Amniotic stem cell (primary cell): ENCODE measurements at regions not wholly inside any gene's neighbourhood (a gene's known extent, or its start where the extent isn't known, plus 50 kb on each side); places are given as distances from the start of the nearest gene placed in this dataset.
"Not testable (repeated sequence)": the region's sequence is repeated elsewhere in the genome, so short reads cannot be mapped to it uniquely, and the experiment has no call there.

Source experiments
- DNase-seq: peaks from one replicate; lab custom pipeline; 2025; lab: John Stamatoyannopoulos, UW

DNA sequence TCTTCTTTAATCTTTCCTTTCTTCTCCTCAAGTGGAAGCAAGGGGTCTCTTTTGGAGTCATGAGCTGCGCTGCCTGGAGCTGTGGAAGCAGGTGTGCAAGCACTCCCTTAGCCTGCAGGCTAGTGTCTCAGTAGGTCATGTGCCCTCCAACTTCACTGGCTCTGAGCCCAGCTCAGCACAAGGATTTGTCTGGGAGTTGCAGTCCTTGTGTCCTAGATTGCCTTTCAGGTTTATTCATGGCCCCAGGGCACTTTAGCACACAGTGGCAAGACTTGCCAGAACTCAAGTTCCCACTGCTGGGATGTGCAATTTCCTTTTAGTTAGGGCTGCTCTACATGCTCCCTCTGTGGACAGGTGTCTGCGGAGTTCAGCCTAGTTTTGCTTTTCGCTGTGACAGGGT is 211.7 kb downstream of the LIG4 start:
- no peak for DNase-seq

DNA sequence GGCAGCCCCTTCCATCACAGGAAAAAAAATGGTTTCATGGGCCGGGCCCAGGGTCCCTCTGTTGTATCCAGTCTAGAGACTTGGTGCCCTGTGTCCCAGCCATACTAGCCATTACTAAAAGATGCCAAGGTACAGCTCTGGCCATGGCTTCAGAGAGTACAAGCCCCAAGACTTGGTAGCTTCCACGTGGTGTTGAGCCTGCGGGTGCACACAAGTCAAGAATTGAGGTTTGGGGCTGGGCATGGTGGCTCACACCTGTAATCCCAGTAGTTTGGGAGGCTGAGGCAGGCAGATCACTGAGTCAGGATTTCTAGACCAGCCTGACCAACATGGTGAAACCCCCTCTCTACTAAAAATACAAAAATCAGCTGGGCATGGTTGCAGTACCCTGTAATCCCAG is 214.3 kb downstream of the LIG4 start:
- DNase-seq = no peak

DNA sequence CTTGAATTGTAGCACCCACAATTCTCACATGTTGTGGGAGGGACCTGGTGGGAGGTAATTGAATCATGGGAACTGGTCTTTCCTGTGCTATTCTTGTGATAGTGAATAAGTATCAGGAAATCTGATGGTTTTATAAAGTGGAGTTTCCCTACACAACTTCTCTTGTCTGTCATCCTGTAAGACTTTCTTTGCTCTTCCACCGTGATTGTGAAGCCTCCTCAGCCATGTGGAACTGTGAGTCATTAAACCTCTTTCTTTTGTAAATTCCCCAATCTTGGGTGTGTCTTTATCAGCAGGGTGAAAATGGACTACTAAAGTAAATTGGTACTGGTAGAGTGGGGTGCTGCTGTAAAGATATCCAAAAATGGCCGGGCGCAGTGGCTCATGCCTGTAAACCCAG is 215.6 kb downstream of the LIG4 start:
- no peak for DNase-seq

DNA sequence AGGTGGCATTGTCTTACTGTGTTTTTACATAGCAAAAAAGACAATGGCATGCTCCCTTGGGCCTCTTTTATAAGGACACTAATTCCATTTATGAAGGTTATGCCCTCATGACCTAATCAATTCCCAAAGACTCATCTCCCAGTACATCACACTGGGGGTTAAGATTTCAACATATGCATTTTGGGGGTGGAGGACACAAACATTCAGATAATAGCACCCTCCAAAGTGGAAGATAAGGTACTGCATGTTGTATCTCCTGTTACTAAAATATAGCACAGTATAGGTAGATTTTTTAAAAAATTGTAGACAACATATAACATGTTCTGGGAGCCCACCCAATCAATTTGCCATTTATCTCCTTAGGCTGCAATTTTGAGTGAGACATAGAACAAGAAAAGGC is 221.2 kb downstream of the LIG4 start:
- no peak for DNase-seq

DNA sequence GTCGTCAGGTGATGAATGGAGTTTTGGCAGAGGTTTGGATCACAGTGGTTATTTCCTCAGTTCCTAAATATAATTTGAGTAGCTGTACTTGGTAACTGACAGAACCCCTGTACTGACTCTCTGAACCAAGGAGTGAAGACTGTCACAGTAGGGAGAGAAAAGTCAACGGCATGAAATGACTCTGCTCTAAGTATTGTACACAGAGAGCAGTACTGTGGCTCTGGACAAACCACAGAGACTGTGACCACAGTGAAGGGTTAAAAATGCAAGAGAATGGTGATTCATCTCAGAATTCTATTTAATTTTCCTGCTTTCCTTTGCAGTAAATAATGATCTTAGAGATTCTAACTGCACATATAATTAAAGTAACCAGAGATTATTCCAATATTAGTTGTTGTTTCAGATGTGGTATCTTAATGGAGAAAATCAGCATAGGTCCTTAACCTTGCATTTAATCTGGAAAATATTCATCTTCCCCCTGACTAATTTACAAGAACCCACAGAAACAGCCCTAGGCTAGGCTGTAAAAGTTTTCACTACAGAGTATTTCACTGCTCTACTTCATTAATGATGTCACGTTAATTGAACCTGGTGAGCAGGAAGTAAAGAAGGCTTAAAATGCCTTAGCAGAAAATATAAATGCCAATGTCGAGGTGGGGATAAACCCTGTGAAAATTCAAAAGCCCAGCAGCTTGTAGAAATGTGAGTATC is 221.9 kb downstream of the LIG4 start:
- no peak for DNase-seq

DNA sequence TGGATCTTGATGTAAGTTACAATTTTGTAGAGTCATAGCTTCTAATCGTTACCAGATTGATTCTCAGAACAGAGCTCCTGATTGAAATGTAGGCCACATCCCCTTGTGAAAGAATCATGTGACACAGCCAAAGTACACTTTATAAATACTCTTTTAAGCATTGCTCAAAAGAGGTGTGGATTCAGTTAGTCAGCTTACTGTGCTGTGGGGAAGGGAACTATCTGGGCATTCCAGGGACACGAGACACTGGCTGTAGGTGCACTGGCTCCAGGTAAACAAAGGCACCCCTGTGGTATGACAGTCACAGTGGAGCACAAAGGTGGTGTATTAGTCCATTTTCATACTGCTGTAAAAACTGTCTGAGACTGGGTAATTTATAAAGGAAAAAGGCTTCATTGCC is 222.8 kb downstream of the LIG4 start:
- no peak for DNase-seq

DNA sequence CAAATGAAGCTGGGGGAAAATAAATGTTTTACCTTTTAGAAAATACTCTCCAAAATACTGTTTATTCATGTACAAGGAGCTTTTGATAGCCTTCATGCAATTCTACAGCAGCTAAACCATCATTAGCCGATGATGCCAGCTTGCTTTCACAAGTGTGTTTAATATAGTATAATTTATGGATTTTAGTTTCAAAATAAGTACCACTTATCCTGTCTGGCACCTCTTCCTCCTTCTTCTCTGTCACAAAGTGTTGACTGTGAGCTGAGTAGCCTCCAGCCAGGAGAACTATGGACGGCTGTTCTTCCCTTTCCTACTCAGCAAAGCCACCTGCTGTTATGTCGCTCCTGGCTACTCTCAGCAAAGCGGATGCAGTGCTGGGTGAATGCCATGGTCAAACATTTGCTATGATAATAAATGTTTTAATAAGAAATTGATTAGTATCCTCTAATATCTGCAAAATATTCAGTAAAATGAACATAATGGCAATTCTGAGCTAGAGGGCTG is 238.2 kb downstream of the LIG4 start:
- no peak for DNase-seq

DNA sequence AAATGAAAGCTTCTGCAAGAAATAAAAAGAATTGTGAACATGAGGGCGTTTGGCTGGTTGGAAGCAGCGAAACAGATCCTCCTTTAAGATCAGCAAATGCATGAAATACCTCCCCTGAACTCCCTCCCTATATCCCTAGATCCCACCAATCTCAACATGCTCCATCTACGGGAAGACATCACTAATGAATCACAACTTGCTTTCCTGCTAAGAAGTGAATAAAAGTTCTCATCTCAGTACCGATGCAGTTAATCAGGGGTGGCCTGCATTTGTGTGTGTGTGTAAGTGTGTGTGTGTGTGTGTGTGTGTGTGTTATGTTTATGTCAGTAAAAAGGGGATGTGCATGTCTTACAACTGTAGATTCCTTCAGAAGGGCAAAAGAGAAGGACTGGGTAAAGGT is 238.7 kb downstream of the LIG4 start:
- DNase-seq = no peak

DNA sequence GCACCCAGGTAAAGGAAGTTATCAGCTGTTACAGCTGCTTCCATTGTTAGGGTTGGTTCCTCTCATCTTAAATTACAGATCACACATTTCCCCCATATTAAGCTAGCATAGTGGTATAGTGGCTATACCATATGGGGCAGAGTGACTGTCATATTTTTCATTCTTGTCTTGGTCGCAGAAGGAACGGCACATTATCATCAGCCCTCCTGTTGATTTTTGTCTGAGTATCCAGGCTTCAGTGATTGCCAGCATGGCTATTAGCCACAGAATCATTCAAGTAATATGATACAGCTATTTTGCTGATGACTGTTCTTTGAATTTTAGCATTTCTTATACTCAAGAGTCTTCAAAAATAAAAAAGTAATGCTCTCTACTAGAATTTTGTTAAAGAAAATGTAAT is 240.9 kb downstream of the LIG4 start:
- no peak for DNase-seq

DNA sequence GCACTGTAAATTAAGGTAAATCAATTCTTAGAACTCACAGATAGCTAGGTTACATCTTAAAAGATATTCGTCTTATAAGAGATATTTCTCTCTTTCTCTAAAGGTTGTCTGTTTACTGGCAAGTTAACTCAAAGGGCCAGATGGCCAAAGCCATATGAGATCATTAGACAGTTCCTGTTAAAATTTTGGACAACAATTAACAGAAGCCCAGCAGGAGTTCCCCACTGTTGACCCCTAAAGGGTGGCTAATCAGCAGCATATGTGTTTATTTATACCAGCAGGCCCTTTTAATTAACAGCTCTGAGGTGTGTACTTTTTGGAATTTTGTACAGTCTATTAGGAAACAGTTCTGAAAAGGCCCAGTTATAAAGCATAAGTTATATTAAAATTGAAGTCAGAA is 245.8 kb downstream of the LIG4 start:
- DNase-seq = no peak

DNA sequence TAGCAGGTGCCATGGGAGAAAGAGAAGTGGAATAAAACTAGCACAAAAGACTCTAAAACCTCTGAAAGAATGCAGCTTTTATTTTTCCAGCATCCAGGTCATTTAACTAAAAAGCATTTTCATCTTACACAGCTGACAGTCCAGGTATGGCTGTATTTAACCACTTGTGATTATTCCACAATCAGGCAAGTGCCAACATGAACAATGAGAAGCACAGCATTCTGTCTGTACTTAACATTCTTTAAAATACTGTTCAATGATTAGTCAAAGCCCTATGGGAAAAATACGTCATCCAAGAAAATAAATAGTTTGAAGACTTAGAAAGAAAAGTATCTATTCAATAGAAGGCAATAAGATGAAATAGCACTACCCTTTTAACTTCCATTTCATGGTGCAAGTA is 246.9 kb downstream of the LIG4 start:
- no peak for DNase-seq

DNA sequence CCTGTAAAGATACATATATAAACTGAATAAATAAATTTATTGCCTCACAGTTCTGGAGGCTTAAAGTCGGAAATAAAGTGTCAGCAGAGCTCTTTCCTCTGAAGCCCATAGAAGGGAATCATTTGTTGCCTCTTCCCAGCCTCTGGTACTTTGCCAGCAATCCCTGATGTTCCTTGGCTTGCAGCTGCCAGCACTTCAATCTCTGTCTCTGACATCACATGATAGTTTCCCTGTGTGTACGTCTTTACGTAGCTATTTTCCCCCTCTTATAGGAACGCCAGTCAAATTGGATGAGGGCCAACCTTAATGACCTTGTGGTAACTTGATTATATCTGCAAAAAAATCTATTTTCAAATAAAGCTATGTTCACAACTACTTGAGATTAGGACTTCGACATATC is 250.9 kb downstream of the LIG4 start:
- DNase-seq = no peak

DNA sequence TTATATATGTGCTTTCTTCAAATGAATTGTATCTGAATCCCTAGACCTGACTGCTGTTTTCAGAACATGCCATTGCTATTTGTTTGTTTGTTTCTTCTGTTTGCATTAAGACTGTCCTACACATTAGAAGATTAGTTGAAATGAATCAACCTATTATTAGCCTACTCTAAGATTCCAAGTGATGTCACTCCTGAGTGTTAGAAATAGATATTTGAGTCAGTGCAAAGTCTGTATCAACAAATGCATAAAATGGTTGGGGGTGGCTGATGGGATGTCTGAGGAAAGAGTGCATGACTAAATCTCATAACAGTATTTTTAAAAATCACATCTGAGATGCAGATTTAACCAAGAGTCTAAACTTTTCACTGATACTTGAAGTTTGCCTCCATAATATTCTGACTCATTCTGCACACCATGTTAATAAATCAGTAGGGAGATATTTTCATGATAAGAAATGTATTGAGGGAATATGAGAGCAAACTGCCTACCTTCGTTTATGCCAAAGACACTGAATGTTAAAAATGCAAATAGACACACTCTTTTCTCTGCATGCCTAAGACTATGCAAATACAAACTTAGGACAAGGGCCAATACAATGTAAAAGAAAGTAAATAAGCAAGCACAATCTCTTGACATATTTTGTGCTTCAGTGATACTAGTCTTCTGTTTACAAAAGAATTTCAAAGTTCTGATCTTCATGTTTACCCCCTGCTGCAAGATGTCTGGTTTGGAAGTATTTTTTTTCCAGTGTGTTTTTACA is 253.3 kb downstream of the LIG4 start:
- no peak for DNase-seq

DNA sequence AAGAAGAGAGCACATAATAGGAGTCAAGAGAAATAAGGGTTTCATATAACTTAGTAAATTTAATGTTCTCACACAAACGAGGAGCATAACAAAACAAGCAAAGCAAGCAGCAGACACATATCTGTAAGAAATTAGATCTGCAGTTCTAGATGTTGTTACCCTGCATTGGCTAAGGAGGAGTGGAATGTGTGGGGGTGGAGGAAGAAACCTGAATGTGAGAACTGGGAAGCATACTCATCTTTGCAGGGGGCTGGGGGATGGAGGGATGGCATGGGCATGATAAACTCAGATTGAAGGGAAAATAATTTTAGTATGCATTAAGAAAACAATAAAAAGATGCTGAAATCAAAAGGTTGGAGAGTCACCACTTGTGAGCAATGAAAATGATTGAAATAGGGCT is 255.0 kb downstream of the LIG4 start:
- DNase-seq = no peak

DNA sequence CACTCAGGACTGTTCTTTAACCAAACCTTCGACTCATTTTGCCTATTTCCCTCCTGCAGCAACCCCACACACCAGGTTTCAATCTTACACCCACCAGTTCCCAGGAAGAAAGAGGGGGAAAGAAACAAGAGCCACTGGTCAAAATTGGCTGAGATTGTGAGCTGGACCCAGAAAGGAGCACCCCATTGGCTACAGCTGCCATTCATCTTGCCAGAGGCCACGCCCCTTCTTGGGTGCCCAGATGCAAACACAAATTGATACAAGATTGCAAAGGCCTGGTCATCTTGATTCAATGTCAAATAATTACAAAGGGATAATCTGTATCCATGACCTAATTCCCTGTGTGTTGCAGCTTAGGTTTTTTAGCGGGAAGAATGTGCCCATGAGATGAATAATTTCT is 258.4 kb downstream of the LIG4 start:
- no peak for DNase-seq

DNA sequence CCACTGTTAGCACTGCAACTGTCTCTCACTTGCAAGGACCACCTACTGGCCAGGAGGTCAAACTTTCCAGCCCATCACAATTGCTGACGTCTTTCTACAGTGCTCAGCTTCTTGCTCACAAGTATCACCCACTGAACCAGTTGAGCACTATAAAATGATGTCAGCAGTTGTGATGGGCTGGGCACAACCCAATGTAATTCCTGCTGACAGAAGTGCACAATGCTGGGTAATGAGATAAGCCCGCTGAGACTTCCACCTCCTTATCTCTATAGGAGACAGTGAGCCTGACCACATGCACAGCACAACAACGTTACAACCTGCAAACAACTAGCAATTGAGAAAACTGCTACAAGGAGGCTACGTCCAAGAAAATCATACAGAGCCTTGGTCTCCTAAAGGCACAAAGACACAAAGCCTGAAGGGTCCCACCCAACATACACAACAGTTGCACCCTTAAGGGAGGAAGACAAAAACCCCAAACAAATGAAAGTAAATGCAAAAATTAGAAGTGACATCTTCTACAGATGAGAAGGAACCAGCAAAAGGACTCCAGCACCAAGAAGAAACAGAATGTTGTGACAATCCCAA is 273.2 kb downstream of the LIG4 start:
- DNase-seq = no peak

DNA sequence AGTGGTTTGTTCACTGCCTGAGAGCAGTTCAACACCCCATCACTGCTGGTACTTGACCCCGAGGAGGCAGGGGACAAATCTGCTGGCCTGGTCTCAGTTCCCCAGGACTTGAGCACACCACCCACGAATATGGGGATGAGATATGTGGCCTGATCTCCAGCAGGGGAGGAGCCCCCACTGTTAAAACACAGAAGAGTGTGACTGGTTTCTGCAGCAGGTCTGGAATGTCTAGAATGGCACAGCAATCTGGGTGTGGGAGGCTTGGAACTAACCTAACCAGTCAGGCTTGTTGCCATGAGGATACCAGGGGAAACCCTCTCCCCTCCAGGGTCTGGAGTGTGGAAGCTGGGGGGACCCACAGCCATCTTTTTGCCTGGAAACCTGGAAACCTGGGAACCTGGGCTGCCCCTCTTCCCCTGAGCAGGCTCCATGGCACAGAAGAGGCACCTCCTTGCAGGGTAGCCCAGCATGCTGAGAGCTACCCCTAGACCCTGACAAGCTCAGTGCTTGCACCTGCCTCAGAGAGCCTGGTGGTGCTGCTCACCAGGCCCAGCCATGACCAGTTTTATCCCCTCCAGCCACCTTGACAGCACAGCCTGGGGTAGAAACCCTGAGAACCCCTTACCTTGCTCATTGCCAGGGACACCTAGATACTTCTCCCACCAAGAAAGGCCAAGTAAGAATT is 273.8 kb downstream of the LIG4 start:
- DNase-seq = no peak

DNA sequence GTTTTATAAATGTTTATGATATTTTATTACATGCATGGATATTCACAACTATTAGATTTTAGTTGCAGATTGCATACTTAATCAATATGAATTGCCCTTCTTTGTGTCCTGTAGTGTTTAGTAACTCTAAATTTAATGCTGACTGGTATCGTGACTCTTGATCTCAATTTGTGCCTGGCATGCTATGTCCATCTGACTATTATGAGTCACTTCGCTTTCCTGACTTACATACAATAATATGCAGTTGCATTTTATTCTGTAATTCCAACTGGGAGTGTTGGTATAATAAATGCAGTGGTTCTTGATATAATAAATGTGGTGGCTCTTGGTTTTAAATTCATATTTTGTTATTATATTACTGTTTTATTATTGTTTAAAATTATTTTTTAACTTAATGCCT is 277.5 kb downstream of the LIG4 start:
- no peak for DNase-seq

DNA sequence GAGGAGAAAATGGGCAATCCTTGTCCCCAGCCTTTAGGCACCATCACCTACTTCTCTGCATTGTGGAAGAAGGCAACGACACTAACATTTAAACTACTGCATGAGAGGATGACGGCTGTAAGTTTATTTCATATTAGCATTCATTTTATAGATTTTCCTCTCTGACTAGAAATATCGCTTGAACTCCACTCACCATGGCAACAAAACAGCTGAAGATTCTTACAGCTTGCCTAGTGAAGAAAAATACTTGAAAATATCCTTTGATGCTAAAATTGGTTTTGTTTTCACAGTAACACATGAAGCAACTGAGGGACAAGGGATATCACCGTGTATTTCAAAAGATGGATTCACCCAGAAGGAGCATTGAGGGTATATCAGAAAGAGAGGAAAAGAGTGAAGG is 284.3 kb downstream of the LIG4 start:
- DNase-seq = no peak

DNA sequence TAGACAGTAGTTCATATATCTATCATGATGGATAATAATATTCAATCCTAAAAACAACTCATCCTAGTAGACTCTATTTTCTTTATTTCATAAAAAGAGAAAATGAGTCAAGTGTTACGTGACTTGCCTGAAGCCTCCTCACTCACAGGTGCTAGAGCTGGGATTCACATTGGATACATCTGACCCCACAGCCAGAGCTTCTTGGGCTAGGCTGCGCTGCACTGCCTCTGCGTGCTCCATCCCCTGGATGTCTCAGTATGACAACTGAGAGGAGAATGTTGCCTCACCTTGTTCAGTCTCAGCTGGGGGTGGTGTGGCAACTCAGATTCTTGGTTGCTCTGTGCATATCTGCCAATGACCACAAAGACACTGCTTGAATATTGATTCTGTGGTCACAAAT is 286.6 kb downstream of the LIG4 start:
- DNase-seq = no peak

DNA sequence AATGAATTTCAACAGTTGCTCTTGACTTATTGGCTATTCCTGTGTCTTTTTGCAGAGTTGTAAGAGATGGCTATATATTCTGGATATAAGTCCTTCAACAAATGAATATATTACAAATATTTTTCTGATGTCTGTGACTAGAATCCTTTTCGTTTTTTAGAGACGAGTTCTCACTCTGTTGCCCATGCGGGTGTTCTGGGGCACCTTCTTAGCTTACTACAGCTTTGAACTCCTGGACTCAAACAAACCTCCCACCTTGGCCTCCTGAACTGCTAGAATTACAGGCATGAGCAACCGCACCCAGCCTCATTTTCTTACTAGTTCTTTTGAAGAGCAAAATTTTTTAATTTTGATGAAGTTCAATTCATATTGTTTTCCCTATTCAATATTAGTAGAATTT is 287.8 kb downstream of the LIG4 start:
- no peak for DNase-seq

DNA sequence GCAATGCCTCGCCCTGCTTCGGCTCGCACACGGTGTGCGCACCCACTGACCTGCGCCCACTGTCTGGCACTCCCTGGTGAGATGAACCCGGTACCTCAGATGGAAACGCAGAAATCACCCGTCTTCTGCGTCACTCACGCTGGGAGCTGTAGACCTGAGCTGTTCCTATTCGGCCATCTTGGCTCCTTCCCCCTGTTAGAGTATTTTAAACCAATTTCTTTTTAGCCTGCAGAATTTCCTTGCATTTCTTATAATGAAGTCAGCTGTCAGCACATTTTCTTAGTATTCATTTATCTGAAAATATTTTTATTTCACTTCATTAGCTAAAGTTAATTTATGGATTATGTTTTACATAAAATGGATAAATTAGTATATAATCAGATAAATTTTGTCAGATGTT is 288.8 kb downstream of the LIG4 start:
- not testable (repeated sequence) for DNase-seq

DNA sequence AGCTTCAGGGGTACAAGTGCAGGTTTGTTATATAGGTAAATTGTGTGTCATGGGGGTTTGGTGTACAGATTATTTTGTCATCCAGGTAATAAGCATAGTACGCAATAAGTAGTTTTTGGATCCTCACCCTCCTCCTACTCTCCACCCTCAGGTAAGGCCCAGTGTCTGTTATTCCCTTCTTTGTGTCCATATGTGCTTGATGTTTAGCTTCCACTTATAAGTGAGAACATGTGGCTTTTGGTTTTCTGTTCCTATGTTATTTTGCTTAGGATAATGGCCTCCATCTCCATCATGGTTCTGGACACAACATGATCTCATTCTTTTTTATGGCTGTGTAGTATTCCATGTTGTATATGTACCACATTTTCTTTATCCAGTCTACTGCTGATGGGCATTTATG is 298.4 kb downstream of the LIG4 start:
- DNase-seq = not testable (repeated sequence)
